ENCODE measurements at regions not wholly inside any gene's neighbourhood (a gene's known extent, or its start where the extent isn't known, plus 50 kb on each side); places are given as distances from the start of the nearest gene placed in this dataset.
"Not testable (repeated sequence)": the region's sequence is repeated elsewhere in the genome, so short reads cannot be mapped to it uniquely, and the experiment has no call there.

DNA sequence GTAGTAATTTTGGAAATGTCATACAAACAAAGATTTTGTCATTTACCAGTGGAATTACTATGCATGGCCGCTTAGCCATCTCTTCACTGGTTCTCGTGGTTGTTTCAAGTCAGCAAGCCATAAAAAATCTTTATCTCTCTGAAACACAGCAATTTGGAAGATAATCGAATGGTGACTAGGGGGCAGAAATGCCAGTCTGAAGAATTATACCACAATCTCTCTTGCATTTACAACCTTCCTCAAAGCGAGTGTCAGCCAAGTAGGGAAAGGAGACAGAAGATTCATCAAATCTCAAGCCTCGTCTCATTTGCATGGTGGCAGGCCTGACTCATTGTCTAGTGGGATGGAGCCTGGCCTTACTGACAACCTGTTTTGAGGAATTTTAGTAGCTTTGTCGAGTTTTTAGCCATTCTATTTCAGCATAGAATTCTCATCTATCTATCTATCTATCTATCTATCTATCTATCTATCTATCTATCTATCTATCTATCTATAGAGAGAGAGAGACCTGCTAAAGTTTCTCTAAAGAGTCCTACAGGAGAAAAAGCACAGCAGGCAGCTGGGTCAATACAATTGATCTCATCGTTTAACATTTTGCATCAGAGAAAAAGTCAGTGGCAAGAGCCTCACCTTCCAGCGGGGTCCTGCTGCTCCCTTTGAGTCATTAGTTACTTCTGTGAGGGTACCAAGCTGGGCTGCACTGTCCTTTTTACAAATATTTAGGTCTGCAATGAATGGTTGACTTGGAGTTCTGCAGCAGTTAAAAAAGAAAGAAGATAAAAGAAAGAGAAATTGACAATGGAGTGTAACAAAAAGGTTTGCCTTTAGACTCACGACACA, 572.8 kb downstream of the TFAP2A start:
- H3K27me3 ChIP-seq (ENCODE audit: control insufficient read depth, insufficient read depth, low read length), result no peaks in the 10 kb centered on the region

DNA sequence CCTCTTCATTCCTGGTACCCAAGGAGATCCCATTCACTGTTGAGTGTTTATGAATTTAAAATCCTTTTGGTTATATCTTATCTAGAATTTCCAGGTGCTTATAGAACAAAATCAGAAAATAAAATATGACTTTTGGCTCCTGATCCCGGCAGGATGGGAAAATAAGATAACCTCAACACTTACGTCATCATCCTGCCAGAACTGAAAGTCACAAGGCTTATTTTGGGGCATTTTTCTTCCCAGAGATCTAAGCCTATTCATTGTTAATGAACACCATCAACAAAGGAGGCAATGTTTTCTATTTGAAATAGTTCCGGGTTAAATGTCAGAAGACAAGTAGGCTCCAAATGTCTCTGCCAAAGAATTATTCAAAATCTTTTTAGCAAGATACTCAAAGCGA, 580.6 kb downstream of the TFAP2A start:
- 94% methylated on average over 3 of the region's 4 CpGs for WGBS (ENCODE audit: insufficient coverage, low lambda C conversion rate)
- Histone ChIP-seq H3K27me3 (ENCODE audit: control insufficient read depth, insufficient read depth, low read length) (no peaks in the 10 kb centered on the region), H3K4me1 (ENCODE audit: control insufficient read depth, insufficient read depth, low read length) (no peaks in the 10 kb centered on the region), H3K27ac (ENCODE audit: low read length) (no peak overlapping the region), H3K9me3 (ENCODE audit: control insufficient read depth, low read depth, low read length) (no peaks in the 10 kb centered on the region), H3K36me3 (ENCODE audit: control insufficient read depth, insufficient read depth, low read length) (no peaks in the 10 kb centered on the region), H3K4me3 (ENCODE audit: low read length) (no peak overlapping the region)
- no peak for DNase-seq

More for the DNA sequence above, 572.8 kb downstream of the TFAP2A start:
- 24% methylated on average over 4 of the region's 9 CpGs for WGBS (ENCODE audit: insufficient coverage, low lambda C conversion rate)
- no peaks in the 10 kb centered on the region for H3K4me1 ChIP-seq (ENCODE audit: control insufficient read depth, insufficient read depth, low read length)
- H3K4me3 ChIP-seq (ENCODE audit: low read length), result no peak overlapping the region
- no peaks in the 10 kb centered on the region for H3K9me3 ChIP-seq (ENCODE audit: control insufficient read depth, low read depth, low read length)
- no peaks in the 10 kb centered on the region for H3K36me3 ChIP-seq (ENCODE audit: control insufficient read depth, insufficient read depth, low read length)
- H3K27ac ChIP-seq (ENCODE audit: low read length), result no peak overlapping the region
- no peak for DNase-seq

GRCh38 chr6:9831783-9832182, 583.1 kb downstream of the TFAP2A start:
- H3K27ac ChIP-seq (ENCODE audit: low read length), result no peak overlapping the region
- no peak for DNase-seq
- no peaks in the 10 kb centered on the region for H3K27me3 ChIP-seq (ENCODE audit: control insufficient read depth, insufficient read depth, low read length)
- no peak overlapping the region for H3K4me3 ChIP-seq (ENCODE audit: low read length)
- H3K36me3 ChIP-seq (ENCODE audit: control insufficient read depth, insufficient read depth, low read length), result no peaks in the 10 kb centered on the region
- no peaks in the 10 kb centered on the region for H3K4me1 ChIP-seq (ENCODE audit: control insufficient read depth, insufficient read depth, low read length)
- no peaks in the 10 kb centered on the region for H3K9me3 ChIP-seq (ENCODE audit: control insufficient read depth, low read depth, low read length)

- WGBS (ENCODE audit: insufficient coverage, low lambda C conversion rate), result 20% methylated on average over 1 of the region's 2 CpGs
- Histone ChIP-seq H3K36me3 (ENCODE audit: control insufficient read depth, insufficient read depth, low read length) (no peaks in the 10 kb centered on the region), H3K4me1 (ENCODE audit: control insufficient read depth, insufficient read depth, low read length) (no peaks in the 10 kb centered on the region)
Measured at GRCh38 chr6:9830808-9831207, 584.1 kb downstream of the TFAP2A start.

GRCh38 chr6:9825526-9825925, 589.3 kb downstream of the TFAP2A start:
- Histone ChIP-seq H3K9me3 (ENCODE audit: control insufficient read depth, low read depth, low read length) (no peaks in the 10 kb centered on the region), H3K27ac (ENCODE audit: low read length) (no peak overlapping the region), H3K4me1 (ENCODE audit: control insufficient read depth, insufficient read depth, low read length) (no peaks in the 10 kb centered on the region), H3K36me3 (ENCODE audit: control insufficient read depth, insufficient read depth, low read length) (no peaks in the 10 kb centered on the region), H3K4me3 (ENCODE audit: low read length) (no peak overlapping the region), H3K27me3 (ENCODE audit: control insufficient read depth, insufficient read depth, low read length) (no peaks in the 10 kb centered on the region)
- DNase-seq, result no peak
- 100% methylated on average over 1 of the region's 4 CpGs for WGBS (ENCODE audit: insufficient coverage, low lambda C conversion rate)

More at GRCh38 chr6:9830808-9831207, 584.1 kb downstream of the TFAP2A start:
- no peak overlapping the region for H3K4me3 ChIP-seq (ENCODE audit: low read length)
- H3K27ac ChIP-seq (ENCODE audit: low read length), result no peak overlapping the region
- H3K9me3 ChIP-seq (ENCODE audit: control insufficient read depth, low read depth, low read length), result no peaks in the 10 kb centered on the region
- no peaks in the 10 kb centered on the region for H3K27me3 ChIP-seq (ENCODE audit: control insufficient read depth, insufficient read depth, low read length)
- no peak for DNase-seq

- not testable (repeated sequence) for H3K27me3 ChIP-seq (ENCODE audit: control insufficient read depth, insufficient read depth, low read length); H3K36me3 ChIP-seq (ENCODE audit: control insufficient read depth, insufficient read depth, low read length); H3K27ac ChIP-seq (ENCODE audit: low read length); H3K9me3 ChIP-seq (ENCODE audit: control insufficient read depth, low read depth, low read length); H3K4me3 ChIP-seq (ENCODE audit: low read length); H3K4me1 ChIP-seq (ENCODE audit: control insufficient read depth, insufficient read depth, low read length); DNase-seq
- no CpG with 5 or more reads among the region's 24 CpGs for WGBS (ENCODE audit: insufficient coverage, low lambda C conversion rate)
Measured at GRCh38 chr6:9810727-9811126, 604.1 kb downstream of the TFAP2A start.

- DNase-seq, result no peak
- Histone ChIP-seq H3K27me3 (ENCODE audit: control insufficient read depth, insufficient read depth, low read length) (no peaks in the 10 kb centered on the region), H3K4me1 (ENCODE audit: control insufficient read depth, insufficient read depth, low read length) (no peaks in the 10 kb centered on the region), H3K36me3 (ENCODE audit: control insufficient read depth, insufficient read depth, low read length) (no peaks in the 10 kb centered on the region), H3K4me3 (ENCODE audit: low read length) (no peak overlapping the region), H3K27ac (ENCODE audit: low read length) (no peak overlapping the region), H3K9me3 (ENCODE audit: control insufficient read depth, low read depth, low read length) (no peaks in the 10 kb centered on the region)
- WGBS (ENCODE audit: insufficient coverage, low lambda C conversion rate), result 77% methylated on average over 3 of the region's 6 CpGs
Measured at GRCh38 chr6:9810286-9810685, 604.6 kb downstream of the TFAP2A start.

DNA sequence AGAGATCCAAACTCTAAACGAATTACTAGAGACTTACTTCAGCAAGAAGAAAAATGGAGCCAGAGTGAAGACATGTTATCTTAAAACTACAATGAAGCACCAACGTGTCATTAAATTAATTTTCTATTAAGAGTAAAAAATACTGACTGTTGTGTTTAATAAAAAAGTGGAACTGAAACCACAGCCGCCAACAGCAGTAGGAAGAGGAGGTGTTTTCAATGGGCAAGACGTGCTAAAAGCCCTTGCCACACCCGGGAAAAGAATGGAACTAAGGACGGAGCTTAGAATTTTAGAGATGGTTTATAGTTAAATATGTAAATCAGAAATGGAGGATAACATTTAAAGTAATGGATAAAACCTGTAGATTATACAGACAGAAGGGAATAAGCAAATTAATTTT, 608.7 kb downstream of the TFAP2A start:
- Histone ChIP-seq H3K27ac (ENCODE audit: low read length) (no peak overlapping the region), H3K36me3 (ENCODE audit: control insufficient read depth, insufficient read depth, low read length) (no peaks in the 10 kb centered on the region), H3K27me3 (ENCODE audit: control insufficient read depth, insufficient read depth, low read length) (no peaks in the 10 kb centered on the region), H3K9me3 (ENCODE audit: control insufficient read depth, low read depth, low read length) (no peaks in the 10 kb centered on the region), H3K4me1 (ENCODE audit: control insufficient read depth, insufficient read depth, low read length) (no peaks in the 10 kb centered on the region), H3K4me3 (ENCODE audit: low read length) (no peak overlapping the region)
- 96% methylated on average over 4 of the region's 6 CpGs for WGBS (ENCODE audit: insufficient coverage, low lambda C conversion rate)
- no peak for DNase-seq

- Histone ChIP-seq H3K9me3 (ENCODE audit: control insufficient read depth, low read depth, low read length) (no peaks in the 10 kb centered on the region), H3K27me3 (ENCODE audit: control insufficient read depth, insufficient read depth, low read length) (no peaks in the 10 kb centered on the region), H3K27ac (ENCODE audit: low read length) (no peak overlapping the region), H3K4me1 (ENCODE audit: control insufficient read depth, insufficient read depth, low read length) (no peaks in the 10 kb centered on the region), H3K36me3 (ENCODE audit: control insufficient read depth, insufficient read depth, low read length) (no peaks in the 10 kb centered on the region), H3K4me3 (ENCODE audit: low read length) (no peak overlapping the region)
- DNase-seq, result no peak
- 60% methylated on average over 1 of the region's 11 CpGs for WGBS (ENCODE audit: insufficient coverage, low lambda C conversion rate)
Measured at GRCh38 chr6:9801249-9801754, 613.6 kb downstream of the TFAP2A start.

DNA sequence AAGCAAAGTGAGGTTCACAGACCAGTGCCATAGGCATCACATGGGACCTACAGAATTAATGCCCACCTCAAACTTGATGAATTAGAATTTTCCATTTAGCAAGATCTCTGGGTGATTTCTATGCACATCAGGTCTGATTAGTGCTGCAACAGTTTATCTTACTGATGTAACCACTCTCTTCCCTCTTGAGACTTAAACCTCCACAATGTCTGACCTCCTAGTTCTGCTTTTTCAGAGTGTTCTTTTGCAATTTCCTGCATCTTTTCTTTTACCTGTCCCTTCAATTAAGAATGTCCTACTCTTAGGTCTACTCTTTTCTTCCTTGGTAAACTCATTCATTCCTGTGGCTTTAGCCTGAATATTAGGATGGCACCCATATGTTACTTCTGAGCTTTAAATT, 615.3 kb downstream of the TFAP2A start:
- Histone ChIP-seq H3K4me1 (ENCODE audit: control insufficient read depth, insufficient read depth, low read length) (no peaks in the 10 kb centered on the region), H3K4me3 (ENCODE audit: low read length) (no peak overlapping the region), H3K27me3 (ENCODE audit: control insufficient read depth, insufficient read depth, low read length) (no peaks in the 10 kb centered on the region), H3K36me3 (ENCODE audit: control insufficient read depth, insufficient read depth, low read length) (no peaks in the 10 kb centered on the region), H3K27ac (ENCODE audit: low read length) (no peak overlapping the region), H3K9me3 (ENCODE audit: control insufficient read depth, low read depth, low read length) (no peaks in the 10 kb centered on the region)
- no peak for DNase-seq

DNA sequence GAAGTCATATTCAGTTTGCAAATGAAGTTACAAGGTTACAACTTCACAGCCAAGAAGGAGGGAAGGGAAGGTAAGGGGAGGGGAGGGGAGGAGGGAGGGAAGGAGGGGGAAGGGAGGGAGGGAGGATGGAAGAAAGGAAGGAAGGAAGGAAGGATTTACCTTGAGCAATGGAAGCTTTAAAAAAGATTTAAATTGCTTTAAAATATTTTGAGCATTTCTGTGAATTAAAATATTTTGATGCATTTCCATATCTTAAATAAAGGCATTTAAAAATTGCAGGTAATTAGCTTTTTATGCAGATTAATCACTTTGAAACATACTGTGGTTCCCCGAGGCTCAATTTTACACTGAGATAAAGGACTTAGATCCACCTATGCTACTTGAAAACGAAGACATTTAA, 618.0 kb downstream of the TFAP2A start:
- WGBS (ENCODE audit: insufficient coverage, low lambda C conversion rate), result no CpG with 5 or more reads among the region's 2 CpGs
- no peak overlapping the region for H3K27ac ChIP-seq (ENCODE audit: low read length)
- no peaks in the 10 kb centered on the region for H3K9me3 ChIP-seq (ENCODE audit: control insufficient read depth, low read depth, low read length)
- no peak overlapping the region for H3K4me3 ChIP-seq (ENCODE audit: low read length)
- no peaks in the 10 kb centered on the region for H3K36me3 ChIP-seq (ENCODE audit: control insufficient read depth, insufficient read depth, low read length)
- no peak for DNase-seq
- no peaks in the 10 kb centered on the region for H3K27me3 ChIP-seq (ENCODE audit: control insufficient read depth, insufficient read depth, low read length)
- no peaks in the 10 kb centered on the region for H3K4me1 ChIP-seq (ENCODE audit: control insufficient read depth, insufficient read depth, low read length)
